CD4-positive, CD25-positive, alpha-beta regulatory T cell (primary cell): ENCODE measurements at regions not wholly inside any gene's neighbourhood (a gene's known extent, or its start where the extent isn't known, plus 50 kb on each side); places are given as distances from the start of the nearest gene placed in this dataset.

Experiments
- ATAC-seq, 2 donors: fragments of 150-1000 bp; cut with Tn5 transposase; one replicate each; pipeline ENCODE4 v1.10.0; 2021; ENCODE audit warnings: low read depth in 2 of 2, moderate number of reproducible peaks in 2 of 2, moderate library complexity in 1 of 2
- DNase-seq, 3 donors: peaks; one replicate each; pipeline versions ENCODE4 v3.0.0 to v3.0.0-alpha.2; 2012 to 2022; ENCODE audit warnings: mixed read lengths in 1 of 3
- H3K27ac ChIP-seq: one replicate; pipeline ENCODE4 v1.7.0; 2013; ENCODE audit warnings: mild to moderate bottlenecking, low read length; ENCODE audit not compliant: insufficient read depth, poor library complexity, severe bottlenecking
- H3K27me3 ChIP-seq: one replicate; pipeline ENCODE4 v1.7.0; 2013; ENCODE audit warnings: low read length; ENCODE audit not compliant: control insufficient read depth, insufficient read depth
- H3K36me3 ChIP-seq: one replicate; pipeline ENCODE4 v1.7.0; 2013; ENCODE audit warnings: mild to moderate bottlenecking, low read length, moderate library complexity; ENCODE audit not compliant: control insufficient read depth, insufficient read depth
- H3K4me1 ChIP-seq: 2 replicates; pipeline ENCODE4 v1.7.0; 2013; ENCODE audit warnings: mild to moderate bottlenecking, low read length; ENCODE audit not compliant: insufficient read depth, control insufficient read depth, poor library complexity, severe bottlenecking
- H3K4me3 ChIP-seq: one replicate; pipeline ENCODE4 v1.7.0; 2013; ENCODE audit warnings: low read depth, mild to moderate bottlenecking, low read length, moderate library complexity
- H3K9me3 ChIP-seq, 2 experiments: 1 replicate in 1 of 2; 2 replicates in 1 of 2; pipeline ENCODE4 v1.7.0; 2013; ENCODE audit warnings: low read length in 2 of 2, mild to moderate bottlenecking in 1 of 2, moderate library complexity in 1 of 2; ENCODE audit not compliant: control insufficient read depth in 2 of 2
- H3K27ac Mint-ChIP-seq, 3 donors: one replicate each; pipeline ENCODE4 v1.8.0; 2020 to 2022; ENCODE audit warnings: mild to moderate bottlenecking in 3 of 3, mixed read lengths in 3 of 3, moderate library complexity in 2 of 3
- H3K27me3 Mint-ChIP-seq: one replicate; pipeline ENCODE4 v1.8.0; 2022; ENCODE audit warnings: mild to moderate bottlenecking, mixed read lengths
- H3K36me3 Mint-ChIP-seq: one replicate; pipeline ENCODE4 v1.8.0; 2020; ENCODE audit warnings: mixed read lengths
- H3K4me1 Mint-ChIP-seq, 4 donors: one replicate each; pipeline ENCODE4 v1.8.0; 2020 to 2022; ENCODE audit warnings: mixed read lengths in 4 of 4, mild to moderate bottlenecking in 1 of 4
- H3K4me3 Mint-ChIP-seq, 4 donors: one replicate each; pipeline ENCODE4 v1.8.0; 2020 to 2022; ENCODE audit warnings: mild to moderate bottlenecking in 4 of 4, mixed read lengths in 4 of 4, moderate library complexity in 3 of 4
- H3K9me3 Mint-ChIP-seq, 7 donors: one replicate each; pipeline ENCODE4 v1.8.0; 2020 to 2022; ENCODE audit warnings: mixed read lengths in 7 of 7, mild to moderate bottlenecking in 3 of 7, moderate library complexity in 2 of 7

DNA sequence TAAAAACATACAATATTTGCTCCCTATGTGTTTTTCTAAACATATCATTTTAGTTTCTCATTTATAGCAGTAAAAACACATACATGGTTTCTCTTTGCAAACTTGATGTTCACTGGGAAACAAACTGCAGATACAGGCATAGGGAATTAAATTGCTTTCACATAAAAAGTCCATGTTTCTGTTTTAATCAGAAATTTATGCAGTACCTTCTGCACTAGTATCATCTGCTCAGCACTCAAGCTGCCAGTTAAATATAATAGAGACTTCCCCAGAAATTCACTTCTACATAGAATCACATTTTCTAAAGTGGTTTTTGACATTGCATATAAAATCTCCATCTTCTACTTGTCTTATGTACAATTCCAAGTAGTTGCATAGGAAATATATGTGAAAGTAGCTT lies 1107.3 kb upstream of the NRXN1 start:
- no peaks in the 10 kb centered on the region for H3K36me3 Mint-ChIP-seq
- peaks cover 6 to 18% (median 12%) of the 10 kb centered on the region in 7 donors for H3K9me3 Mint-ChIP-seq
- H3K27ac Mint-ChIP-seq = no peak overlapping the region
- H3K9me3 ChIP-seq = no peaks in the 10 kb centered on the region
- H3K4me3 Mint-ChIP-seq = no peak overlapping the region
- no peaks in the 10 kb centered on the region for H3K4me1 Mint-ChIP-seq
- H3K27me3 ChIP-seq = no peaks in the 10 kb centered on the region
- H3K4me3 ChIP-seq = no peak overlapping the region
- ATAC-seq (no peak), DNase-seq (no peak)
- H3K27me3 Mint-ChIP-seq = no peaks in the 10 kb centered on the region
- no peak overlapping the region for H3K27ac ChIP-seq
- H3K4me1 ChIP-seq = no peaks in the 10 kb centered on the region
- H3K36me3 ChIP-seq = no peaks in the 10 kb centered on the region

DNA sequence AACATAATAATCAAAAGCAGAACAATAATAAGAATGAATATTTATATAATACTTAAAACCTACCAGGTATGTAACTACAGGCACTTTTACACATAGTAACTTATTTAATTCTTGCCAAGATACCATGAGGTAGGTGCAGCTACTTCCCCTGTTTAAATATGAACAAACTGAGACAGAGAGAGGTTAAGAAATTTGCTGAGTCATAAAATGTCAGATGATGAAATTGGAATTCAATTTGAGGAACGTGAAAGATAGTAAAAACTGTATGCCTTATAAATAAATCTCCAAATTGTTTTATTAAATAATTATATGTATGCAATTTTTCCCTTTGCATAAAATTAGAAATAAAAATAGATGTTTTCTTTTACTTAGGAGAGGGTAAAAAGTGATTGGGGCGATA lies 1103.3 kb upstream of the NRXN1 start:
- H3K4me3 Mint-ChIP-seq = no peak overlapping the region
- H3K36me3 Mint-ChIP-seq = no peaks in the 10 kb centered on the region
- Histone ChIP-seq H3K27ac (no peak overlapping the region), H3K9me3 (no peaks in the 10 kb centered on the region), H3K27me3 (no peaks in the 10 kb centered on the region), H3K4me1 (no peaks in the 10 kb centered on the region), H3K36me3 (no peaks in the 10 kb centered on the region), H3K4me3 (no peak overlapping the region)
- no peak overlapping the region for H3K27ac Mint-ChIP-seq
- H3K4me1 Mint-ChIP-seq = no peaks in the 10 kb centered on the region
- ATAC-seq = no peak
- no peak for DNase-seq
- H3K27me3 Mint-ChIP-seq = no peaks in the 10 kb centered on the region
- peaks cover 6 to 18% (median 14%) of the 10 kb centered on the region in 7 donors for H3K9me3 Mint-ChIP-seq

DNA sequence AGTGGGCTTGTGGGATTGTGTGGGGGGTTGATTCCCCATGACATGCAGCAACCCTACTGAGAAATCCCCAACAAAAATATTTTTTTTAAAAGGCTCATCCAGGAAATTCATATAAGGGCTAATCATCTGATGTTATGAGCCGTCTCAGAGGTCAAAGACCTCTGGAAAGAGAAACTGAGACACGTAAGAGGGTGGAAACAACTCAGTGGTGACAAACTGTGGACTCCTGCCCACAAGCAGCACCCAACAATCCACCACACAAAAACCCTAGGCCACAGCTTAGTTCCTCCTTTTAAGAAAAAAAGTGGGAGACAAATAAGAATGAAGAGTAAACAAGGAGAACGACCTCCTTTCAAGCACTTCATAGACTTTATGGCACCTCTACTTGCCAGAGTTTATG lies 1096.1 kb upstream of the NRXN1 start:
- no peak overlapping the region for H3K27ac Mint-ChIP-seq

DNA sequence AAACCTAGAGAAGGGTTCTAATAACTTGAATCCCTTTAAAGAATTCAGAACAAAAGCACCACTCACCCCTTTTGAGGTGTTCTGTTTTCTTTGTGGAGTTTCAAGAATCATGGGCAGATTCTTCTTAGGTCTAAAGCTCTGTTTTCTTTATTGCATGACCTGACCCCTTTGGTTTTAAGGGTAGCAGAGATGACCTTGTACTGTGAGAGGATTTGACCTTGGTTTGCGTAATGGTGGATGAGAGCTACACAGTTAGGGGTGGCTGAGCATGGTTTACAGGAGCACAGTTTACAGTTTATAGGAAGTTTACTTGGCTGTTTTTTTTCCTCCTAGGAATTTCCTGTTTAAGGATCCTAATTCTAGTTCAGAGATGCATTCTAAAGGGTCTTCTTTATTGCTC lies 1095.6 kb upstream of the NRXN1 start:
- Histone ChIP-seq H3K36me3 (no peaks in the 10 kb centered on the region), H3K27me3 (no peaks in the 10 kb centered on the region), H3K9me3 (no peaks in the 10 kb centered on the region), H3K27ac (no peak overlapping the region), H3K4me1 (no peaks in the 10 kb centered on the region), H3K4me3 (no peak overlapping the region)
- ATAC-seq (no peak), DNase-seq (no peak)
- Mint-ChIP-seq H3K36me3 (no peaks in the 10 kb centered on the region), H3K4me1 (no peaks in the 10 kb centered on the region), H3K27ac (peak overlapping the region in 1 of 3 donors; percentile 45), H3K4me3 (no peak overlapping the region), H3K27me3 (no peaks in the 10 kb centered on the region), H3K9me3 (peaks cover 1 to 17% (median 6%) of the 10 kb centered on the region in 7 donors)

More for the DNA sequence above, 1096.1 kb upstream of the NRXN1 start:
- no peak for DNase-seq
- Mint-ChIP-seq H3K4me1 (no peaks in the 10 kb centered on the region), H3K36me3 (no peaks in the 10 kb centered on the region), H3K9me3 (peaks cover 1 to 19% (median 6%) of the 10 kb centered on the region in 7 donors), H3K4me3 (no peak overlapping the region), H3K27me3 (no peaks in the 10 kb centered on the region)
- Histone ChIP-seq H3K4me1 (no peaks in the 10 kb centered on the region), H3K4me3 (no peak overlapping the region), H3K36me3 (no peaks in the 10 kb centered on the region), H3K27ac (no peak overlapping the region), H3K9me3 (no peaks in the 10 kb centered on the region), H3K27me3 (no peaks in the 10 kb centered on the region)
- no peak for ATAC-seq

DNA sequence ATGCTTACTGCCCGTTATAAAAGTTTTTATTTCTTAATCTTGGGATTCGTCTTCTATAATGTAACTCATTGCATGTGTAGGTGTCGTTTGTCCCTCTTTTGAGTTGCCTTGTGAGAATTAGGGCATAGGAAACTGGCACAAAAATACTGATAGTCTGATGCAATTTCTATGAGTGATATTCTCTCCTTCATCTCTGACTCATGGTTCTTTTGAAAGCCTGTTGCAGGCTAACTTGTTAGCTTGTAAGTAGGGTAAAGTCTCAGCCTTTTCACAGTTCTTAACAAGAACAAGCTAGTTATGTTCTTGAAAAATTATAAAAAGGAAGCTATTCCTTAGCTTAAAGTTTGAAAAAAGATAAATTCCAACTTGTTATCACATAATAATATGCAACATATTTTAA lies 1085.4 kb upstream of the NRXN1 start:
- Mint-ChIP-seq H3K4me1 (no peaks in the 10 kb centered on the region), H3K27ac (no peak overlapping the region), H3K4me3 (no peak overlapping the region), H3K27me3 (no peaks in the 10 kb centered on the region), H3K36me3 (no peaks in the 10 kb centered on the region), H3K9me3 (peaks cover 0 to 20% (median 2%) of the 10 kb centered on the region in 7 donors)
- H3K27ac ChIP-seq = no peak overlapping the region
- H3K4me1 ChIP-seq = no peaks in the 10 kb centered on the region
- no peaks in the 10 kb centered on the region for H3K9me3 ChIP-seq
- H3K27me3 ChIP-seq = no peaks in the 10 kb centered on the region
- no peaks in the 10 kb centered on the region for H3K36me3 ChIP-seq
- no peak overlapping the region for H3K4me3 ChIP-seq
- DNase-seq (no peak), ATAC-seq (no peak)

DNA sequence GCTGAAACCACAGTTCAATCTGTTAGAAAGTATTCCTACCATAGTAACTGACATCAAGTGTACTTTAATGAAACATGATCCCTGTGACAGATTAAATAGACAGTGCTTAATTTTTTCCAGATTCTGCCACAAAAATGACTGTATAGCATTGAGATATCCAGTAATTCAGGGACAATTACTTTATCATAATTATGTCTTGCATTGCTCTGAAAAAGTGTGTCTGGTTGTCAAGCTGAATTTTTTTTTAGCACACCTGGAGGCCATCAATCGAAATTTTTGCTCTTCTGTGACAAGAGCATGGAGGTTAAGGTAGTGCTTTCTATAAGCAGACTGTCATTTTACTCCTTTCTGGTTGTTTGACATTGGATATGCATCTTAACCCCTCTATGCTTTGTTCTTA lies 1083.8 kb upstream of the NRXN1 start:
- Histone ChIP-seq H3K27me3 (no peaks in the 10 kb centered on the region), H3K27ac (no peak overlapping the region)

DNA sequence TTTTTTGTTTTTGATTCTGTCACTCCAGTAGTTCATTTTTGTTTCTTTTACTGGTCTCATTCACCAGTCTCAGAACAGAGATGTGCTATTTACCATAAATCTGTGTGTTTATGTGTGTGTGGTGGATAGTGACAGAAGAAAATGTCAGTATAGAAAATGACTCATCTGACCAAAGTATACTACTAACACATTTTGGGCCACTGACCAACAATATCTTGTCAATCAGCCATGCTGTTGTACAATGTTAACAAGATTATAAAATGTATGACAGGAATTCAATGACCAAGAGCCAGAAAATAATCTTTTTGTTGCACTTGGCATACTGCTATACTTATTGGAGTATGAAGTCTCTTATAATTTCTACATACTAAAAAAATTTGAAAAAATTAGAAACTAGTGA lies 1081.4 kb upstream of the NRXN1 start:
- Histone ChIP-seq H3K9me3 (no peaks in the 10 kb centered on the region), H3K4me3 (no peak overlapping the region), H3K4me1 (no peaks in the 10 kb centered on the region), H3K27me3 (no peaks in the 10 kb centered on the region), H3K36me3 (no peaks in the 10 kb centered on the region), H3K27ac (no peak overlapping the region)
- ATAC-seq = no peak
- Mint-ChIP-seq H3K27ac (no peak overlapping the region), H3K4me1 (no peaks in the 10 kb centered on the region), H3K4me3 (no peak overlapping the region), H3K27me3 (no peaks in the 10 kb centered on the region), H3K9me3 (peaks cover 0 to 20% (median 4%) of the 10 kb centered on the region in 7 donors), H3K36me3 (no peaks in the 10 kb centered on the region)
- DNase-seq = no peak

More for the DNA sequence above, 1083.8 kb upstream of the NRXN1 start:
- no peaks in the 10 kb centered on the region for H3K4me1 ChIP-seq
- Mint-ChIP-seq H3K27ac (no peak overlapping the region), H3K4me1 (no peaks in the 10 kb centered on the region), H3K36me3 (no peaks in the 10 kb centered on the region), H3K27me3 (no peaks in the 10 kb centered on the region), H3K4me3 (no peak overlapping the region), H3K9me3 (peaks cover 0 to 20% (median 4%) of the 10 kb centered on the region in 7 donors)
- DNase-seq = no peak
- H3K36me3 ChIP-seq = no peaks in the 10 kb centered on the region
- ATAC-seq = no peak
- H3K9me3 ChIP-seq = no peaks in the 10 kb centered on the region
- no peak overlapping the region for H3K4me3 ChIP-seq

DNA sequence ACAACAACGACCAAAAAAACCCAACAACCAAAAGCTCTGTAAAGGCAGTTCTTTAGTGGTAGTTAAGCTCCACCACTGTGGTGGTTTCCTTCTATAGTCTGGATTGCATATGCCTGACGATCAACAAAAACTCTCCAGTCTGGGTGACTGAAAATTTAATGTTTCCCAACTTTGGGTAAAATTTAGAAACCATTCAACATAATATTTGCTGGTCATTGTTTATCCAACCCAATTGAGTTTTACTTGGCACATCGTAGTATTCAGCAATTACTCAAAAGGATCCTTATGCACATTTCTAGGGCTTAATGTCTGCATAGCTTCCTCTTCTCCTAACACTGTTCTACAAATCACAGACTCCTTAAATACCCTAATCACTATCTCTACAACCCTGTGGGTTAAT lies 1080.2 kb upstream of the NRXN1 start:
- Histone ChIP-seq H3K36me3 (no peaks in the 10 kb centered on the region), H3K27me3 (no peaks in the 10 kb centered on the region), H3K4me1 (no peaks in the 10 kb centered on the region), H3K9me3 (no peaks in the 10 kb centered on the region), H3K27ac (no peak overlapping the region), H3K4me3 (no peak overlapping the region)
- Mint-ChIP-seq H3K27ac (no peak overlapping the region), H3K27me3 (no peaks in the 10 kb centered on the region), H3K36me3 (no peaks in the 10 kb centered on the region), H3K9me3 (peaks cover 1 to 20% (median 4%) of the 10 kb centered on the region in 7 donors), H3K4me3 (no peak overlapping the region), H3K4me1 (no peaks in the 10 kb centered on the region)
- ATAC-seq = no peak
- DNase-seq = no peak
